Activated CD8-positive, alpha-beta T cell treated with anti-CD3 and anti-CD28 coated beads for 36 hours (primary cell): ENCODE measurements at regions not wholly inside any gene's neighbourhood (a gene's known extent, or its start where the extent isn't known, plus 50 kb on each side); places are given as distances from the start of the nearest gene placed in this dataset.

ENCODE experiments used
- ATAC-seq: fragments of 200-7000 bp; cut with Tn5 transposase; one replicate; pipeline ENCODE4 v1.10.0; 2021; ENCODE audit warnings: mild to moderate bottlenecking, moderate library complexity
- CTCF ChIA-PET: fragments of 350-600 bp; sonication (Branson Sonifier 250); formaldehyde crosslinking; loops from one replicate; lab custom pipeline; 2021; ENCODE audit warnings: antibody characterized with exemption; lab: Charles Lee
- POLR2A ChIA-PET: fragments of 350-600 bp; sonication (Branson Sonifier 250); formaldehyde crosslinking; loops from one replicate; lab custom pipeline; 2021; ENCODE audit warnings: antibody characterized with exemption; lab: Charles Lee
- DNase-seq: peaks from one replicate; pipeline ENCODE4 v3.0.0-alpha.2; 2020
- H3K27ac Mint-ChIP-seq: one replicate; pipeline ENCODE4 v1.8.0; 2021; ENCODE audit warnings: mild to moderate bottlenecking, mixed read lengths
- H3K27me3 Mint-ChIP-seq: one replicate; pipeline ENCODE4 v1.8.0; 2021; ENCODE audit warnings: mixed read lengths
- H3K36me3 Mint-ChIP-seq: one replicate; pipeline ENCODE4 v1.8.0; 2021; ENCODE audit warnings: low read depth, mixed read lengths
- H3K4me1 Mint-ChIP-seq: one replicate; pipeline ENCODE4 v1.8.0; 2021; ENCODE audit warnings: low read depth, mixed read lengths
- H3K4me3 Mint-ChIP-seq: one replicate; pipeline ENCODE4 v1.8.0; 2021; ENCODE audit warnings: mild to moderate bottlenecking, moderate library complexity, mixed read lengths
- H3K9me3 Mint-ChIP-seq: one replicate; pipeline ENCODE4 v1.8.0; 2021; ENCODE audit warnings: mixed read lengths
- intact Hi-C: fragments of 100-400 bp; cut with micrococcal nuclease; formaldehyde crosslinking; loops from one replicate; pipeline ENCODE4 v1.10.0; 2022
- TF ChIP-seq, protein P1 (sequence below): fragments of 200-600 bp; IDR thresholded peaks from one replicate; pipeline ENCODE4 v1.8.0; 2022; ENCODE audit warnings: antibody characterized with exemption, mild to moderate bottlenecking

DNA sequence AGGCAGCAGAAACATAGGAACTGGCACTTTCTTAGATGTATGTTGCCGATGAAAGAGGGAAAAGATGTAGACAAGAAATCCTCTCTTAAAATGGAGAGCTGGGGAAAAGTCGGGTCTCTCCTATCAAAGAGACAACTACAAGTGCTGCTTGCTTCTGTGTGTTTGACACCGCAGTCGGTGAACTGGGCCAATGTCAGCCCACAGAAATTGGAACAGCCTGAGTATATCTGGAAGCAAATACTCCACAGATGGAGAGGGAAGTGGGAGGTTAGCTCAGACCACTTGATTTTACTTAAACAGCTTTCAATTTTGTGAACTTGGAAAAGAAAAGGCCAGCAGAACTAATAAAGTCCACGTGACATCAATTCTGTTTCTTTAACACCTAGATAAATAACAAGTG is 230.9 kb upstream of the FAT1 start:
- H3K27ac Mint-ChIP-seq: no peak overlapping the region

DNA sequence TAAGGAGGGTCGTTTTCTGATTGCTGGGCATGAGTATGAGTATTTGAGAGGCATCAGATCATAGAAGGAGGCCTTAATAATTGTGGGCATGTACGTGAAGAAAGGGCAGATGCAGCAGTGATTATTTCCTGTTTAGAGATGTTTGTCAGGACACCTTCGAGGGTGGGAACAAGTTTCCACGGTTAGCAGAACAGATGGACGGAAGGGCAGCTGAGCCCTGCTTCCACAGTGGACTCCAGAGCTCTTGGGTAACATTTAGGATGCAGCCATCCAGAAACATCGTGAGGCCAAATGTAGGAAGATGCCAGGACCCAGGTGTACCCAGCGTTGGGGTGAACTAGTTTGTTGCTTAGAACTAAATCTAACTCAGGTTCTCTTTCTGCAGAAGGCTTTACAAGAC is 231.3 kb upstream of the FAT1 start:
- TF ChIP-seq, protein P1, sequence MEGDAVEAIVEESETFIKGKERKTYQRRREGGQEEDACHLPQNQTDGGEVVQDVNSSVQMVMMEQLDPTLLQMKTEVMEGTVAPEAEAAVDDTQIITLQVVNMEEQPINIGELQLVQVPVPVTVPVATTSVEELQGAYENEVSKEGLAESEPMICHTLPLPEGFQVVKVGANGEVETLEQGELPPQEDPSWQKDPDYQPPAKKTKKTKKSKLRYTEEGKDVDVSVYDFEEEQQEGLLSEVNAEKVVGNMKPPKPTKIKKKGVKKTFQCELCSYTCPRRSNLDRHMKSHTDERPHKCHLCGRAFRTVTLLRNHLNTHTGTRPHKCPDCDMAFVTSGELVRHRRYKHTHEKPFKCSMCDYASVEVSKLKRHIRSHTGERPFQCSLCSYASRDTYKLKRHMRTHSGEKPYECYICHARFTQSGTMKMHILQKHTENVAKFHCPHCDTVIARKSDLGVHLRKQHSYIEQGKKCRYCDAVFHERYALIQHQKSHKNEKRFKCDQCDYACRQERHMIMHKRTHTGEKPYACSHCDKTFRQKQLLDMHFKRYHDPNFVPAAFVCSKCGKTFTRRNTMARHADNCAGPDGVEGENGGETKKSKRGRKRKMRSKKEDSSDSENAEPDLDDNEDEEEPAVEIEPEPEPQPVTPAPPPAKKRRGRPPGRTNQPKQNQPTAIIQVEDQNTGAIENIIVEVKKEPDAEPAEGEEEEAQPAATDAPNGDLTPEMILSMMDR: no peak
- intact Hi-C loops: no loop called here
- Mint-ChIP-seq H3K4me3 (no peak overlapping the region), H3K9me3 (peaks cover 6% of the 10 kb centered on the region), H3K27me3 (no peaks in the 10 kb centered on the region), H3K27ac (no peak overlapping the region), H3K4me1 (no peaks in the 10 kb centered on the region), H3K36me3 (no peaks in the 10 kb centered on the region)
- ATAC-seq (no peak), DNase-seq (no peak)
- ChIA-PET CTCF (no interaction called here), POLR2A (interaction anchor here (0.8 kb wide), 1 partner anchor 35 kb away, joined by 4 read pairs; no protein-coding TSS in a partner anchor)

More for the DNA sequence above, 230.9 kb upstream of the FAT1 start:
- Mint-ChIP-seq H3K36me3 (no peaks in the 10 kb centered on the region), H3K4me3 (no peak overlapping the region), H3K9me3 (peaks cover 6% of the 10 kb centered on the region), H3K27me3 (no peaks in the 10 kb centered on the region), H3K4me1 (no peaks in the 10 kb centered on the region)
- DNase-seq (no peak), ATAC-seq (no peak)
- intact Hi-C loops: no loop called here
- CTCF ChIA-PET: no interaction called here
- POLR2A ChIA-PET: no interaction called here
- TF ChIP-seq, protein P1: no peak

DNA sequence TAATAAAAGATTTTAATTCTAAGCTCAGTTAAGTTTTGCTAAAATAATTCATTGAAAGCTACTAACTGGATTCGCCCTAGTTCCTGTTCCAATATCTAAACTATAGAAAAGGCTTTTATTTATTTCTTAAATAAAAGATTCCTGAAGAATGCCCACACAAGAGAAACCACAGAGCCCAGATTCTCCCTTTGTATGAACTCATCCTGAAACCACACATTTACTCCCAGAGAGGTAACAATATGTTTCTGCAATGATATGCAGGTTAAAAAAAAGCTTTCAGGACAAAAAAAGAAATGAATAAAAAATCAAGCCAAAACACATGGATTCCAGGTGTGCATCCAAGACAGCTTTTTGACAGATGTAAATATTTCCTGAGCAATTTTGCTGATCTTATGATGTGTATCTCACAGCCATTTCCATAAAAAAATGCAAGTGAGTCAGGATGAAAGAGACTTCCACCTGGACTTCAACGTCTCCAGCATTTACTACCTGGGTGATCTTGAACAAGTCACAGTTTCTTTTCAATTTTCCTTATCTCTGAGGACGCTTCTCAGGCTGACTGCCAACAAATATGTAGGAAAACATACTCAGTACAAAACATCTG is 234.4 kb upstream of the FAT1 start:
- CTCF ChIA-PET: no interaction called here
- no peak for DNase-seq
- no peak for ATAC-seq
- TF ChIP-seq, protein P1: no peak
- H3K27ac Mint-ChIP-seq: no peak overlapping the region
- no peaks in the 10 kb centered on the region for H3K4me1 Mint-ChIP-seq
- POLR2A ChIA-PET: no interaction called here
- no peaks in the 10 kb centered on the region for H3K27me3 Mint-ChIP-seq
- peaks cover 6% of the 10 kb centered on the region for H3K9me3 Mint-ChIP-seq
- no peaks in the 10 kb centered on the region for H3K36me3 Mint-ChIP-seq
- intact Hi-C loops: no loop called here
- no peak overlapping the region for H3K4me3 Mint-ChIP-seq

DNA sequence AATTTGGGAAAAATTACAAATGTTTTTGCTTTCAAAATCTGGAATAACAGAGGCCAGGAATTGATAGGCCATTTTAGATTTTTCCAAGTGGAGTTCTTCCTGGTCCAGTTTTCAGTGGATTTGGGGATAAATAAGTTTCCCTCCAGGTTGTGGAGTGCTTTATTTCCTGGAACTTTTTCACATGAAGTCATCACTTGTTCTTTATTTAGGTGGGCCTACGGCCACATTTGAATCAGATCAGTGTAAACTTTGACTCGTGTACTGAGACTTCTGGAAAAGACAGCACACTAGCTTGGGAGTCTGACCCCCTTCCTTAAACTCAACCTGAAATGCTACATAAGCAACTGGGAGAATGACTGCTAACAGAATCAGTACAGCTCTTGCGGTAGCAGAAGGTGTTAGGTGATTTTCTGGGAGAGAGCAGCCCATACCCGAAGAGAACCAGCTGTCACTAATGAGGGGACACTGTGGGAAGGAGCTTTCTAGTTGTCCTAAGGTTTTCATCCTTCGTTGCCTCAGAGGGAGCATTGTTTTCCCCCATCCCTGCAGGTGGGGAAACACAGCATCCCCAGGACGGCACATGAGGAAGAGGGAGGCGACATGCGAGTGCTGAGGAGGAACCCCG is 235.2 kb upstream of the FAT1 start:
- Mint-ChIP-seq H3K4me1 (no peaks in the 10 kb centered on the region), H3K27ac (no peak overlapping the region), H3K27me3 (no peaks in the 10 kb centered on the region), H3K4me3 (no peak overlapping the region), H3K36me3 (no peaks in the 10 kb centered on the region), H3K9me3 (peaks cover 6% of the 10 kb centered on the region)
- POLR2A ChIA-PET: no interaction called here
- CTCF ChIA-PET: no interaction called here
- no peak for DNase-seq
- TF ChIP-seq, protein P1: no peak
- no peak for ATAC-seq
- intact Hi-C loops: no loop called here

DNA sequence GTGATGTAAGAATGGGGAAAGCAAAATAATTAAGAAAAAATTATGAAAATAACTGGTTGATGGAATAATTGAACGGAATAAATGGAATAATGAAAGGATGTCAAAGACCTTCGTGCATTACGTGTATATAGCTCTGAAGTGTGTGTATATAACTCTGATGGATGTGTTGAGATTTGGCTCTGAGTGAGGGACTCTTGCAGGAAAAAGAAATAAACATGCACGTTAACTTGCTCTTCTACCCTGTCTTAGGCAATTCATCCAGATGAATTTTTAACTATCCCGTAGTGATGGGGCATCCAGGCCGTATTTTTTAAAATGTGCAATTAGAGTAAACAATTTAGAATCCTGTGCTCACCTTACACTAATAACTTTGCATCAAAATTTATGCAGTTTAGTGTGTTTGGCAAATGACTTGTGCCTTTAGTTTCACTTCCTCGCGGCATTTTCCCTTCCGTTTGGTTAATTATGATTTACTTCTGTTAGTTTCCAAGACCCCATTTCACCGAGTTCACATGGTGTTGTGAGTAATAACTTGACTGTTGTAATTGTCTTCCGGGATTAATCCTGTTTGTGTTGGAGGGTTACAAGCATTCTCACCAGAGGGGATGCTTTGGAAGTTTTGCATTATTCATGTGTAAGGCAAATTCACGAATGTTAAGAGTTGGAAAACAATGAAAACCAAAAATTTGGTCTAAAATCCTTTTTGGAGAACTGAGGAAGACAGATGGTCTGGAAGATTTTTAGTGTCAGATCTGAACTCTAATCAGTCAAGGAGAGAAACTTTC is 256.5 kb upstream of the FAT1 start:
- ATAC-seq: no peak
- TF ChIP-seq, protein P1: no peak
- intact Hi-C loops: no loop called here
- POLR2A ChIA-PET: no interaction called here
- Mint-ChIP-seq H3K27me3 (no peaks in the 10 kb centered on the region), H3K36me3 (no peaks in the 10 kb centered on the region), H3K4me1 (no peaks in the 10 kb centered on the region), H3K27ac (no peak overlapping the region), H3K9me3 (no peaks in the 10 kb centered on the region), H3K4me3 (no peak overlapping the region)
- CTCF ChIA-PET: no interaction called here
- no peak for DNase-seq
